SIG-M5 treated with dmso at 0.1 percent for 504 hours (cell line): ENCODE measurements at regions not wholly inside any gene's neighbourhood (a gene's known extent, or its start where the extent isn't known, plus 50 kb on each side); places are given as distances from the start of the nearest gene placed in this dataset.
"Not testable (repeated sequence)": the region's sequence is repeated elsewhere in the genome, so short reads cannot be mapped to it uniquely, and the experiment has no call there.

Experiments
- DNase-seq: peaks from one replicate; lab custom pipeline; 2025; ENCODE audit not compliant: unreplicated experiment; lab: John Stamatoyannopoulos, UW

GRCh38 chr2:122266636-122267035 is 511.2 kb downstream of the TSN start:
- DNase-seq = no peak

- DNase-seq = no peak
Observed at GRCh38 chr2:122267947-122268346, 512.5 kb downstream of the TSN start.

DNA sequence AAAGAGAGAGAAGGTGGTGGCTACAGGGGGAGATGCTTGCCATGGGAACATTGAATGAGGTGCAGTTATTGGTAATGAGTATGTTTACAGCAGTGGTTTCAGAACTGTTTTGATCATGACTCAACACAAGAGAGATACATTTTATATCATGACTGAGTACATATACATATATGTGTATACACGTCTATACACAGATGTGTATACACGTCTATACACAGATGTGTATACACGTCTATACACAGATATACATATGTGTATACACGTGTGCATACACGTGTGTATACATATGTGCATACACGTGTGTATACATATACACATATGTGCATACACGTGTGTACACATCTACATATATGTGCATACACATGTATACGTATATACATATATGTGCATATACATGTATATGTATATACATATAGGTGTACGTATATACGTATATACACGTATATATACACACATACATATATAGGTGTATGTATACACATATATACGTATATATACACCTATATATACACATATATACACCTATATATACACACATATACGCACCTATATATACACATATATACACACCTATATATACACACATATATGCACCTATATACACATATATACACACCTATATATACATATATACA is 518.5 kb downstream of the TSN start:
- DNase-seq = no peak

DNA sequence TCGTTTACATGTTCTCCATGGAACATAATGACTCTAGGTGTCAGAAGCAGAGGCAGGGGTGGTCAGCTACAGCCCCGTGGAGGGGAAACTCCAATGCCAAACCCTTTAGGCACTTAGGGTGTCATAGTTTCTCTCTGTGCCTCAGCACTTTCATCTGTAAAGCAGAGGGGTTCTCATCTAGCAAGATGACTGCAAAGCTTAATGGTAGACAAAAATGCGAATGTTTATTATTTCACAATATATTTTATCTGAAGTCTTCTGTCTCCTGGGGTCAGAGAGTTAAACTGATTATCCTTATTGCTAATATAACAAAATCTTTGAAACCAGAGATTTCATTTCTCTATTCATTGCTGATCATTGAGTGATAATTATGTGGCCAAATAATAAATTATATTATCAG is 522.5 kb downstream of the TSN start:
- DNase-seq = no peak

GRCh38 chr2:122300758-122301157 is 545.3 kb downstream of the TSN start:
- DNase-seq = peak; percentile 60

DNA sequence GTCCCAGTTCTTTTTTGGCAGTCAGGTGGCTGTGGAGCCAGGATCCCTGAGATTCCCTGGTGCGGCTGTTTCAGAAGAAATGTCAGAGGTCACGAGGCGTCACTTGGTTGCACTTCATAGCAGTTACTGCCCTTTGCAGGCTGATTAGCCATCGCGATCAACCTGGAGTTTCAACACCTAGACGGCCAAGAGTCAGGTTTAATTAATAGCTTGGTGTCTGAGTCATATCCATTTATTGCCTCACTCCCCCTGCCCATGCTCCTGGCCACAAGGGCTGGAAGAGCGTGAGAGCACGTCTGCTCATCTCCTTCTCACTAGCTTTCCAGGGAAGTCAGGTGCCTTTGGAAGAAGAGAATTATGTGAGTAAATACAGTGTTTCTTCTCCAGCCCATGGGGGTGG is 552.3 kb downstream of the TSN start:
- no peak for DNase-seq

GRCh38 chr2:122315306-122315705 is 559.9 kb downstream of the TSN start:
- DNase-seq = no peak

DNA sequence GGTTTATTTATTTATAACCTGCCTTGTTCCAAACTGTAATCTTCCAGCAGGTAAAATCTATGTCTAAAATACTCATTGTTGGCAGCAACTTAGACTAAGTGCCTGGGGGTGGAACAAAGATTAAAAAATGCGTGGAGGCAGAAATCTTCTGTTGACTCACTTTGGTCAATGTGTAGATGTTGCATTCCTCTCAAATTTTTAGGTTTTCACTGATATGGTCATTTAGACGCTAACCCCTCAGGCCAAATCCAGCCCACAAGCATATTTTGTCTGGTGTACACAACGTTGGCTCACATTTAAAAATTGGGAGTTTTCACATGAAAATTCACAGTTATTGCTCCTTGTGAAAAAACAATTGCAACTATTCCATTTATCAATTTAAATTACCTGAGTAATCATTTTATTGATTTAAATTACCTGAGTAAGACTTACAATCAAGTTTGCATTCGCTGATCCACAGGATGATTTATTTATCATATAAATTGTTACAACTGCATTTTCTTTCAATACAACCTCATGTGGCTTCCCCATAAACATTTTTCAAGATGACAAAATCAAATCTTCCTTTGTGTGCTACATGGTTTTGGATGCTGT is 564.2 kb downstream of the TSN start:
- DNase-seq = no peak

- no peak for DNase-seq
Observed at GRCh38 chr2:122322815-122323214, 567.4 kb downstream of the TSN start.

GRCh38 chr2:122323927-122324326 is 568.5 kb downstream of the TSN start:
- DNase-seq = no peak

GRCh38 chr2:122326471-122326870 is 571.0 kb downstream of the TSN start:
- no peak for DNase-seq

GRCh38 chr2:122328816-122329215 is 573.4 kb downstream of the TSN start:
- DNase-seq = no peak

- DNase-seq = no peak
Observed at GRCh38 chr2:122329278-122329677, 573.8 kb downstream of the TSN start.

DNA sequence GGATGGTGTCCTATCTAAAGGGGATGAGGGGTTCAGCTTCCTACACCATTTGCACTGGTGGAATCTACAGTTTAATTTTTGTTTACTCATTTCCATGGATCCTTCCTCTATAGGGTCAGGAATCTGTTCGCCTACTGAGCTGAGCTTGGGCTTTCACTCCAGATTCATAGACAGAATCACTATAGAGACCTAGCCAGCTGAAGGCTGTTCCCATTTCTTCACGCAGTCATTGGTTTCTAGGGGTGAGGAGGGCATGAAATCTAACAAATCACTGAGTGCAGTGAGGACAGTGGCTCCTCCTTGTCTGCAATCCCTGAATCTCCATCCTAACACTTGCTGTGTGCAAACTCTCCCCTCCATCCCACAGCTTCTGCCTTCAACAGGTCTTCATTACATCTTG is 578.5 kb downstream of the TSN start:
- DNase-seq = no peak

- DNase-seq = no peak
Observed at GRCh38 chr2:122338000-122338399, 582.5 kb downstream of the TSN start.

DNA sequence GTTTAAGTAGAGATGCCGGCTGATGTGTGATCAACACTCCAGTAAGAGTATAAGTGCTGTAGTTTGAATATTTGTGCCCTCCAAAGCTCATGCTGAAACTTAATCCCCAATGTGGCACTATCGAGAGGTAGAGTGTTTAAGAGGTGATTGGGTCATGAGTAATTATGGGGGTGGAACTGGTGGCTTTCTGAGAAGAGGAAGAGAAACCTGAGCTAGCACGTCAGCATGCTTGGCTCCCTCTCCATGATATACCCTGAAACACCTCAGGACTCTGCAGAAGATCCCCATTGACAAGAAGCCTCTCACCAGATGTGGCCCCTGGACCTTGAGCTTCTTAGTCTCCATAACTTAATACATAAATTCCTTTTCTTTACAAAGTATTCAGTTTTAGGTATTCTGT is 584.8 kb downstream of the TSN start:
- DNase-seq = peak; percentile 6

GRCh38 chr2:122341007-122341406 is 585.6 kb downstream of the TSN start:
- DNase-seq = no peak

DNA sequence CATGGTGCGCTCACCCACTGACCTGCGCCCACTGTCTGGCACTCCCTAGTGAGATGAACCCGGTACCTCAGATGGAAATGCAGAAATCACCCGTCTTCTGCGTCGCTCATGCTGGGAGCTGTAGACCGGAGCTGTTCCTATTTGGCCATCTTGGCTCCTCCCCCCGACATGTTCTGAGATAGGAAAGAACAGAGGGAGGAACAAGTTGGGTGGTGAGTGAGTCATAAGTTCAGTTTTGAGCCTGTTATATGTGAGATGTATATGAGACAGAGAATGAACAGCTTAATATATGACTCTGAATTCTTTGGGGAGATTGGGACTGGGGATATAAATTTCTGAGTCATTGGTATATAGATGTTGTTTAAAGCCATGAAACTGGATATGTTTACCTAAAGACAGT is 596.7 kb downstream of the TSN start:
- not testable (repeated sequence) for DNase-seq

DNA sequence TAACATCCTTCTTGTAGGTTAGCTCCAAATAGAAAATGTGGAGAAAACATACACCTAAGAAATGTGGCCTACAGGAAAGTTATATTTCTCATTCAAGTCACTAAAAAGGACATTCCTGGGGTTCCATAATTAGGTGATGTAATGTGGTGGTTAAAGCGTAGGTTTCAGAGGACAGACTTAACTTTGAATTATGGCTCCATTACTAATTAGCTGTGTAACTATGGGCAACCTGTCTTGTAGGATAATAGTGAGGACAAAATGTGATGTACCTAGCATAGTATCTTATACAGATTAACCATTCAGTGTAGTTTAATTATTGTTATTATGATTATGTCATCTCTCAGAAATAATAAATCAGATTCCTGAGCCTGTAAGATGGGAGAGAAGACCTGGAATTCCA is 602.5 kb downstream of the TSN start:
- no peak for DNase-seq

GRCh38 chr2:122358729-122359128 is 603.3 kb downstream of the TSN start:
- no peak for DNase-seq

GRCh38 chr2:122363885-122364284 is 608.4 kb downstream of the TSN start:
- no peak for DNase-seq

DNA sequence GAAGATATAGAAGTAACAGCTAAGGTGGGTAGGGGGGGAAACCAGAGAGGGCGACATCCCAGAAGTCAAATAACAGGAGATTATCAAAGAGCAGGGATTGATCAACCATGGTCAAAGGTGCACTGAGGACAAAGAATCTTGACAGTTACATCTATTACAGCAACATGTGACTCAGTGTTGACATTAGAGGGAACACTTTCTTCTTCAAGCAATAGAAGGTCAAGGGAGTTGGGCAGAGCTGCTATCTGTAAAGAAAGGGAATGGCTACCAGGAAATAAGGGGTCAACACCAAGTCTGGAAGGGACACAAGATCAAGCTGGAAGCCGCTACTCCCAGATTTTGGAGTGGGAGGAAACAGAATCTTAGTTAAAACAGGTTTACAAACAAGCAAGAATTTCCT is 611.0 kb downstream of the TSN start:
- no peak for DNase-seq

DNA sequence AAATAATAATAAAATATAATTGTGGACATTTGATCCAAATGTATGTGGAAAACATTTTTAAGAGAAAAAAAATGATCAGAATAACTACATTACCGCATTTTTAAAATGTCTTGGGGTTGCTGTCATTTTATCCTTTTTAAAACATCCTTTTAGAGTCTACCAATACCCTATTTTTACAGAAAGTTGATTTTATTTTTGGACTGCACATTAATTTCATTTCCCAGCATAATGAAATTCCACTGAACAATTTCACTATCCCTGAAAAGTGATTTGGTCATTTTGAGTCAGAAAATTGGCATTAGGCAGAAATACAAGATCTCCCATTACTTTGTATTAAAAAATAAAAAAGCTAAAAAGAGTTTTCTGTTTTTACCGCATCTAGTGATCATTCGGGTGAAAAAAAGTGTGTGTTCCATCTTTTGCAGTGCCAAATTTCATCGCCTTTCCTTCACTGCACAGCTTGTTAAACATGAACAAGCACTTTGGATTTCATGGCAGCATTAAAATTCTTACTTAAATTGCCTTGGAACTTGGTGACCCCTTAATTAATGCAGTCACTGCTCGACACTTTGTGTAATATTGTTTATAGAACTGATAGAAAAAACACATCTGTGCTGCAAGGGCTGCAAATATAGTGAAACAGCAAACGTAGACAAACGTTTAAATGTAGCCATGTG is 611.7 kb downstream of the TSN start:
- no peak for DNase-seq
